GM18870 (cell line): ENCODE measurements at regions not wholly inside any gene's neighbourhood (a gene's known extent, or its start where the extent isn't known, plus 50 kb on each side); places are given as distances from the start of the nearest gene placed in this dataset.

ENCODE experiments used
- ATAC-seq: cut with Tn5 transposase; IDR thresholded peaks from one replicate; pipeline ENCODE4 v1.9.1; 2021; ENCODE audit warnings: moderate library complexity; ENCODE audit not compliant: unreplicated experiment

DNA sequence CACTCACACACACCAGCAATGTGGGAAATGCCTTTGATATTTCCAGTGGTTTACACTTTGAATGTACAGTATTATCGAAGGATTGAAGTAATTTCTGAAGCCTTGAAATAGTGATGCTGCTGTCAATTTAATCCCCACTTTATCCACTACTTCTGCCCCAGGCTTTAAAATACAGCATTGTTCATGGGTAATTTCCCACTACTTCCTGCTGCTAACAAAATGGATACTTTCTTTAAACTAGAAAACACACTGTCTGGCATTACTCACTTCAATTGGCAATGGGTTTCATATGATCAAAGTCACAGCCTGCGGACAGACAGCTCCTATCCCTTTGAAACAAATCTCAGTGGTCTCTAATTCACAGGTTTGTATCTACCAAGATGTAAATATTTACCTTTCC, 292.2 kb downstream of the CDH11 start:
- no peak for ATAC-seq

DNA sequence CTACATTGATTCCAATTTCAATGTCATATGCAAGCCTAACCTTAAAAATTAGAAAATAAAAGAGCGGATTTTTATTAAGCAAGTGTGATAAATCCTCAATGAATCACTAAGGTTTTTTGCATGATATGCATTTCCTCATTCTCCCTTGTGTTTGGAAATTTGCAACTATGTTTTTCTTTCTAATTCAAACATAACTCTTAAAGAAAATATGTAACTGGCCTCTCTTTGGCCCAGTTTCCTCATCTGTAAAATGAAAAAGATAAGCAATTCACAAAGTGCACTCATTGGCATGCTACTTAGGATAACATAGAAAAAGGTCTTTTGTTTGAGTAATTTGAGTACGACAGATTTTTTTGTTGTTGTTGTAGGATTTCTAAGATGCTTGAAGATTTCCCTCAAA, 295.5 kb downstream of the CDH11 start:
- ATAC-seq: no peak

DNA sequence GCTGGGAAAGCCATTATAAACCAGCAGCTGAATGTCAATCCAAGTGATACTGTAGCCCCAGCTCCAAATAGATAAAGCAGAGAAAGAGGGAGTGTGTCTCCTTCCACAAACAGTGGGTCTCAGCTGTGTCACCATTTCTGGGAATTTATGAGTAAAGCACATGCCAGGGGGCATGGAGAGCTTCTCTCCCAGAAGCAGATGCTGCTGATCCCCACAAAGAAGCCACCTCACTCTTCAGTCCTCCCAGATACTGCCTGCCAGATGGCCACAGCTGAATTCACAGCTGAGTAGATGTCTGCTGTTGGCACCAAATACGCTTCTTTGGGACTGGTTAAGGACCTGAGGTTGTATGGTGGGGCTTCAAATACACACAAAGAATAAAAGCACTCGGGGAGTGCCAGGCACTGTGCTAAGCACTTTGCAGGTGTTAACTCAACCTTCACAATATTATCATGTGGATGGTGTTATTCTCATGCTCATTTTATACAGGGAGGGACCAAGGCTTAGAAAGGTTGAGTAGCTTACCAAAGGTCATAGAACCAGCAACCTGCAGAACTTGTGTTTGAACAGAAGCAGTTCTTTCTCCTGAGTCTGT, 298.3 kb downstream of the CDH11 start:
- no peak for ATAC-seq

DNA sequence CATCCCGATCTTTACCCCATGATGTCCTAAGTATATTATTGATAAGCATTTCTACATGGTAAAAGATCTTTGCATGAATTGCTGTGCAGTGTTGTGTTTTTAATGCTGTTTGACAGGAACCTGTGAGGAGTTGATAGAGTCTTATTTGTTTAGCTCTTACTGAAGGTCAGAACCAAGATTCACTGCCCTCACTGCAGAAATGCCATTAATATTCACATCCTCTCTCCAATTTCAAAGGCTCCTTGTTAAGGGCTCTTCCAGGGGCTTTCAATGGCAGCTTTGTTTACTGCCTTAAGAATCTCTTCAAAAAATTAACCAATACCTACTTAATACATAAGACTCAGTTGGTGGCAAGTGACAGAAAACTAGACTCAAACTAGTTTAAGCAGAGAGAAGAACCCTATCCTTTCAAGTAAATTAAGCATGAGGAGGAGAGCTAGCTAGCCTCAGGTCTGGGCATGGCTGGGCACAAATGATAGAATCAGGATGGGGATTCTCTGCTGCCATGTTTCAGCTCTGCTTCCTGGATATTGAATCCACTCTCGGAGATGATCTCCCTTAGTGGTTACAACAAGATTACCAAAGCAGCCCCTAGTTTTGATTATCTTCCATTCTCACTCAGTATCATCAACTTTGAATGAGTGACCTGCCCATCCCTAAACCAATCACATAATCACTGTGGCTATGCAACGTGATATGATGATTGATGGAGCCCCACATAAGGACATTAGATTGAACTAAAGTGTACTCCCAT, 311.8 kb downstream of the CDH11 start:
- no peak for ATAC-seq

DNA sequence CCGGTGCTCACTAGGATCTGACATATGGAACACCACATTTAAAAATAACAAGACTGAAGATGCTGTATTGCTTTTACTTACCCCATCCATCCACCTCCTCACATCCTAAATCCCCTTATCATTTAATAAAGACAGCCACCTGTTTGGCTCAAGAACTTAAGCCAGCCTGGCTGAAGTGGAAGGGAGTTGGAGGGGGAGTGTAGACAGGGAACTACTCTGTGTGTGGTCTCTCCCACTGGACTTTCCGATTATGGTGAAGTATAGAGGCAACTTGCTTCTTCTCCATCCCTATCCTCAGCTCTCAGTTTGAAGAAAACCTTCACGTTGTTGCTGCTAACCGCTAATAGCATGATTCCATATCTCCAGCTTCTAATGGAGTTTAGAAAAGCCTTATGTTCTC, 313.4 kb downstream of the CDH11 start:
- ATAC-seq: no peak

DNA sequence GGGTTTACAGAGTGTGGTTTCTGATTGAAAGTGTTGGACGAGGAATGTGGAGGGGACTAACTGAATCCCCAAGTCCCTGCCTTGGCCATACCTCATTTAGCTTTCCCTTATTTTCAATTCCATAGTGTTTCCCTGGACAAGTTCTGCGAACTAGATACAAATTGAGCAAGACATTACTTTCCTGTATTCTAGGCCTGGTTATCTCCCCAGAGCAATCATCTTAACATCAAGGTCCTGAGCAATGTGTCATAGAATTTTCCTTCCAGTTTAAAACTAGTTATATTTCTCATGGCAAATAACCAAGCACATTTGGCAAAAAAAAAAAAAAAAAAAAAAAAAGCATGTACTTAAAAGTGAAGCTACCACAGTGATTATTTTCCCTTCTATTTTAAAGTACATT, 330.1 kb downstream of the CDH11 start:
- ATAC-seq: no peak

DNA sequence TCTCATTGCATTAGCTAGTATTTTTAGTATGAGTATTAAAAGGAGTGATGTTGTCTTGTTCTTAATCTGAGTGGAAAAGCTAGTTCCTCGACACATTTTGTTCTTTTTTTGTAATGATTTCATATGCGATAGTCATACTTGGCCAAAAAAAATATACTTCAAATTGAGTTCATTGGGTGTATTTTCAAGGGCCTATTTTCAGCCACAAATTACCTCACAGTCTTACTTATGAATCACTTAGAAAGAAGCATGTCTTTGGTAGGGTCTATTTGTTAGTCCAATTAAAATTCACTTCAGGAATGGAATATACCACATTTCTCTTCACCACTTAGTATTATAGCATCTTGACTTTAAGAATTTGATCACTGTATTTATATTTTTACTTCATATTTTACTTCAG, 337.2 kb downstream of the CDH11 start:
- ATAC-seq: no peak

DNA sequence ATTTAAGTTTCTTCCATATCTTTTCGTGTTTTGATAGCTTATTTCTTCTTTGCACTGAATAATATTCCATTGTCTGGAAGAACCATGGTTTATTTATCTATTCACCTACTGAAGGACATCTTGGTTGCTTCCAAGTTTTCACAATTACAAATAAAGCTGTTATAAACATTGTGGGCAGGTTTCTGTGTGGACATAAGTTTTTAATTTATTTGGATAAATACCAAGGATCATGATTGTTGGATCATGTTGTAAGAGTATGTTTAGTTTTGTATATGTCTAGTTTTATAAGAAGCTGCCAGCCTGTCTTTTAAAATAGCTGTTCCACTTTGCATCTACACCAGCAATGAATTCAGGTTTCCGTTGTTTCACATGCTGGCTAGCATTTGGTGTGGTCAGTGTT, 339.4 kb downstream of the CDH11 start:
- no peak for ATAC-seq

DNA sequence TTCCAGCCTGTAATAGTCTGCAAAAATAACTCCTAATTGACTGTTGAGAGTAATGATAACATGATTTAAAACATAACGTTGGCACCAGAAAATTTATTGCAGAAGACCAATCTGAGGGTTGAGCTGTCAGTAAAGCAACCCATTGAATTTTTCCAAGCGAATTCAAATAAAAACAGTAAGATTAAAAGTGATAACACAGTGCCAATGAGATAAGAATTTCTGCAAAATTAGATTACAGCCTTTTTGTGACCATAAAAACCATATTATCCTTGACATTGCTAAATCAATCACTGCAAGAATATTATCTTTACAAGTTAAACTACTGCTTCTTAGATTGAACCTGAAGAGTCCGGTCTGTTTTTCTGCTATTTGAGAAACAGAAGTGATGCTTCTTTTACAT, 341.4 kb downstream of the CDH11 start:
- ATAC-seq: no peak

DNA sequence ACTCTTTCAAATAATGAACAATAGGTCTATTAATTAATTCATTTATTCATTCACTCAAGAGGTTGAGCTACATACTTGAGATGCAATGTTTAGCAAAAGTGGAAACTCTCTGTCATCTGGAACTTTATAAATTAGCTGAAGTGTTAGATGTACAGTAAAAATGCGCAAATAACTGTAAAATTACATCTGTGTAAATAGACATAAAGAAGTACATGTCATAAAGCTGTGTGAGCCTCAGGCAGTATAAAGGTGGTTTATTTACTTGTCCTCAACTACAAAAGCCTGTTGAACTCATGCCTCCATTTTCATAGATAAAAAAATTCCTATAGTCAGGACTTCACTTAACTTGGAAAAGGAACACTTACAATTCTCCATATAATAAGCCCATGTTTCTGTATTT, 343.1 kb downstream of the CDH11 start:
- no peak for ATAC-seq

DNA sequence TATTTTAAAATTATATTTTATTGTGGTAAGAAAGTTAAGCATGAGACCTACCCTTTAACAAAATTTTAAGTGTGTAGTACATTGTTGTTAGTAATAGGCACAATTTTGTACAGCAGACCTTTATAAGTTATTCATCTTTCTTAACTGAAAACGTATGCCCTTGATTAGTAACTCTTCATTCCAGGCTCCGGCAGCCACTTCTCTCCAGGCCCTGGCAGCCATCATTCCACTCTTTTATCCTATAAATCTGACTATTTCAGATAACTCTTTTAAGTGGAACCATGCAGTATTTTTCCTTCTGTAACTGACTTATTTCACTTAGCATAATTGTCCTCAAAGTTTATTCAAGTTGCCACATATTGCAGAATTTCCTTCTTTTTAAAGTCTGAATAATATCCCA, 348.2 kb downstream of the CDH11 start:
- ATAC-seq: no peak

DNA sequence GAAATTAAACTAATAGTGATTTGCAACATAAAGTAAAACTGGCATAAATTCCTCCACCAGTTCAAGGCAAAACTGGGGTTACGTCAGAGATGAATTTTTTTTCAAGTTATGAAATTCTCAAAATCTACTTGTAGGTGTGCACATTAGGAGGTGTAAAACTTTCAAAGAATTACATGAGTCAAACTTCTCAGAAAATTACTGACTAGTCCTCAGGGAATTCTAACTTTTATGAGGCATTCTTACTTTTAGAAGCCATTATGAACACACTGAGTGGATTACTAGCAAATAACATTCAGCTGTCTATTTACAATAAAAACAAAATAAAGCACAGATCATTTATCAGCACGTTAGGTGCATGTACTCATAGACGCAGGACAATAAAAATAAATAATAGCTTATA, 348.7 kb downstream of the CDH11 start:
- no peak for ATAC-seq

DNA sequence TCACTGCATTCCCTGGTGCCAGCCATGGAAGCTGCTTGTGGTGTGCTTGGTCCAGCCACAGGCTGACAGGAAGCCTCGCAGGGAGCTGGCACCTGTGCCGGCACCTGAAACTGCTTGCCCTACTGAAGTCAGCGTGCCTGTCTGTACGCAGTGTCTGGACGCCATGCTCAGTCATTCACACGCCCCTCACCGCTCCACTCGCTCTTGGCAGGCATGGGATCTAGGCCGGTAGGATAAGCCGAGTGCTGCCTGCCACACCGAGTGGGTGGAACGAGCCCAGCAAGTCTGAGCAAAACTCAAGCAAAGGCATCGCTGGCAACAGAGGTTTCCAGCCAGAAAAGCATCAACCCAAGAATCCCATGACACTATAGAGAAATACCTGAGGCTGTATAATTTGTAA, 350.6 kb downstream of the CDH11 start:
- ATAC-seq: no peak

DNA sequence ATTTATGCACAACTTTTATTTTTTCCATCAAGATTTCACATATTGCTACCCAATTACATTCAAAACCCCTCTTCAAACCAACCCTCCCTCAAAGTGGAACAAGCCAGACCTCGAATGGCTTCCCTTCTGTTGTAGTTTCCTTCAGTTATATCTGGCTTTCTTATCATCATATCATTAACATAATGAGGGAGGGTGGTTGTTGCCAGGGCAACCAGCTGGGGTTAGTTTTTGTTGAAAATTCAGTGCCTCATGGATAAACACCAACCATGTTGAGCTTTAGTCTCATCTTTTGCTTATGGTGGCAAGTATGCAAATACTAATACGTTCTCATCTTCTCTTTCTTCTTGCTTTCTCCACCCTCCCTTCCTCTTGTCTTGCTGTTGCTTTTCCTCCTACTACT, 359.7 kb downstream of the CDH11 start:
- no peak for ATAC-seq

DNA sequence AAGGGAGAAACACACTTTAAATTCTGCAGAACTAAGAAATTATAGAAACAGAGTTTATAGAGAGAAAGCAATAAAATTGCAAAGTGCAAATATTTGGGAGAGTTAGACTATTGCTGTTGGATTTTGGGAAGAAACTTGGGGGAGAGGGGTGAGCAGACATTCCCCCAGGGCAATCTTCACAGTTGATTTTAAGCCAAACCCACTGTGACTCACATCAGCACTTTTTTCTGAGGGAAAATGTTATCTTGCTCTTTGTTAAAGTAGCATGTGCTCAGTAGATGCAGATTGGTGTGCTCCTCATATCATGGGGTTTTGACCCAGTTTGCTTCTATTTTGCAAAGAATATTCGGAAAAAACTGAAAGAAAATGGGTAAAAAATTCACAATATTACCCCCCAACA, 367.6 kb downstream of the CDH11 start:
- ATAC-seq: no peak

DNA sequence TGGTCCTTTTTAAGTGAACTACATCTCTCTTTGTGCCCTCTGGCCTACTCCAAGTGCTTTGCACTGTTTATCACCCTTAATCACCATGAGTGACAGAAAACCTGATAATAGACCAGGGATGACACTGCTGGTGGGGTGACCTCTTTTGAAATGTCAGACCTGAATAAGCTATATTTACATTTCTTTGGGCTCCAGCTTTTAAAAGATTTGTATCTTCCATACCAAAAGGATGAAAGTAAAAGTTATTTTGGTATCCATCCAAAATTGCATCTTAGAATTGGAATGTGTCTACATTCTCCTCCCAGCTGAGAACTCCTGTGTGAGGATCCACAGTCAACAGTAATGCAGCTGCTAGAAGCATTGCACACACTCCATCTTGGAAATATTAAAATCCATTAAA, 370.0 kb downstream of the CDH11 start:
- no peak for ATAC-seq

DNA sequence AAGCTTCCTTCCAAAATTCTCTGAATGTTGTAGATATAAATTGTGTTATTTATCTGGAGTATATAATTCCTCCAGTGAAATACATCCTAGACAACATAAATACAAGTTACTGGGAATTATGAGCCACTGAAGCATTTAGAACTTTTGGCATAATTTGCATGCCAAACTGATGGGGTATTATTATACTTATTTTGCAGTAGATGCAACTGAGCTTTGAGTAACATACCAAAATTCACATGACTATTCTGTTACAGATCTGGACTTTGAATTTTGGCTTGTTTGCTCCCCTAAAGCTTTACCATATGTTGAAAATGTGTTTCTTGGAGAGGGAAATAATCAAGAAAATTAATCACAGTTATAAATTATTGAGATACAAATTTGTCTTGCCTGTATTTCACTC, 372.5 kb downstream of the CDH11 start:
- ATAC-seq: no peak

DNA sequence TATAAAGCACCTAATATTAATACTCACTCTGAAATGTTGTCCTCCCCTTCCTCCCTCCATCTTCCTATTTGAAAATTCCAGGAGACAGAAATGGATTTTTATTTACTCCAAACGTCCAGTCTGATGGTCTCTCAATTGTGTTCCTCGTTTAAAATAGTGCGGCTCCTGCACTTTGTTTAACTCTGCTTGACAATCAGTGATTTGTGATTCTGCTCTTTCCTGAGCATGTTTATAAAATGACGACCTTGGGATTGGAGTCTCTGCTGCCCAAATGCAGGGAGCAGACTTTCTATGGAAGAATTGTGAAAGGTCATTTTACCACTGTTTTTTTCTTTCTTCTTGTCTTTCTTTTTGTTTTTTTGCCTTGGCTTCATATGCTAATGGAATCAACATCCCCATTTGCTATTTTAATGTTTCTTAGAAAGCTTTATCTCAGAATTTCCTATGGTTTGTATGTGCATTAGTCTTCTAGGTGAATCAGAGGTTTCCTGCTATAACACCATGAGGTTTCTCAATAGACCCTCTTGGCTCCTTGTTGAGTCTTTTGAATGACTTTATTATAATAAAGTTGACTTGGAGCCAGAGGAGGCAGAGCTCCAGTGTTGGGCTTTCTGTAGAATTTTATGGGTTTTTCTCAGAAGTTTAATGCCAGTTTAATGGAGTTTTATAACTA, 376.5 kb downstream of the CDH11 start:
- no peak for ATAC-seq

DNA sequence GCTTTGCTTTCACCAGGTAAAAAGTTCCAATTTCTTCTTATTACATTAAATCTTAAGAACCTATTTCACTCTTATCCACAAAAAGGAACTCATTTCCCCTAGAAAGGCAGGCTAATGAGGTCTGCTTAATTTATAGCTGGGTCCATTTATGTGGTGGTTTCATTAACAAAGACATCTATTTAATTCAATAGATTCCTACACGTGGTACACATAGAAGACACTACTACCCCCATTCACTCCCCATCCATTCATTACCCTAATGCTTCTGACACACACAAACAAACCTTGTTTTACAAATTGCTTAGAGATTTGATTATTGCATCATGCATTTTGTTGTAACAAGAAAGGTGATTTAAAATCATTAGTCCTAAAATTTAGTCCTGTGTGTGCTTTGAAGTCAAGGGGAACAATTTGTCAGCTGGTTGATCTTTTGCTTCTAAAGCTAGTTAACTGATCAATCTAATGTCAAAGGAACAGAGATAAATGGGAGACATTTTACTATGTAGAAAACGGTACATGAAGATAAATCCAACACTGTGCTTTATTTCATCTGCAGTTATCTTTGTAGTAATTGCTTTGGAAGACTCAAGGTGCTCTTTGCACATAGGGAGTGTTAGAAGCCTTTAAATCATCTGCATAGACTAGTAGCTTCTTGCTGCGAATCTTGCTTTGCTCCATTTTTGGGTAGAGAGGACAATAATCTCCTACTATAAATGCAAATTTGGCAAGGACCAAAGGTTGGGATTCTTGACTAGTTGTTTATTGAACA, 379.2 kb downstream of the CDH11 start:
- ATAC-seq: no peak

DNA sequence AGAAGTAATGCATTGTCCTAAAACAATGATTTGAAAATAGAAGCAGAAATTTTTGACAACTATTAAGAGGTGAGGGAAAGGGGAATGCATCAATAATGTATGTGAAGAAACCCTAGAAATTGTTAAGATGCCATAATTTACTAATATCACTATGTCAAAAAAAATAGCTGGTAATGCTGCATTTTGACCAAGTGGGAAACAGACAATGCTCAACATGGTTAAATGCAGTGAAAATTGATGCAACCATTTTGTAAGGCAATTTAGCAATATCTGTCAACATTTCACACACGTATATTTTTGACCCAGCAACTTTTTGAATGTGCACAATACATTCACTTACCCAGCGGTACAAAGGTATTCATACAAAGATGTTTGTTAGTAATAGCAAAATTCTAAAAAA, 381.6 kb downstream of the CDH11 start:
- no peak for ATAC-seq

DNA sequence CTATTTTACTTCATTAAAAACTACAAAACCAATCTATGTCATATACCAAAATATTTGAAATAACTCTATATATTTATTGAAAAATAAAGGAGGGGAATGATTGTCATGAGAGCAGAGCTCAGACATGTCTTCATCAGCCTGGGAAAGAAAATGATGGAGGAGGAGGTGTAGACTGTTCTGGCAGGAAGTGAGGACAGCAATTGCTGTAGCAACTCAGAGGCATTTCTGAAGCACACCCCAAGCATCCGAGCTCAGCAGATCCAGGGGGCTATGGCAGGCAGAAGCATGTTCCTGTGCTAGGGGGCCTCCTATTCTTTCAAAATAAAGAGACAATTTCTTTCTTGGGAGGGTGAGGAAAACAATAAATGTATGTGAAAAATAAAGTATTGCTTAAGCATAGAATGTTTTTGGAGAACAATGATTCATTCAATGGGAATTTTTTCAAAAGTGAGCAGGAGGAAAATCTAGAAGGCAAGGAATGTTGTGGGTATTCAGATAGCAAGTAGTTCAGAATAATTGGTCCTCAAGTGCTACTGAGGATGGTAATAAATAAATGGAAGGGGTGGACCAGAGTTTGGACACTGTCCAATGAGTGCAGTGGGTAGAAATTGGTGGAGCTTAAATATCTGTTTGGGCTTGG, 383.4 kb downstream of the CDH11 start:
- no peak for ATAC-seq
